Neural cell (in vitro differentiated cells): ENCODE measurements at regions not wholly inside any gene's neighbourhood (a gene's known extent, or its start where the extent isn't known, plus 50 kb on each side); places are given as distances from the start of the nearest gene placed in this dataset.

Source experiments
- EP300 ChIP-seq: fragments of 450-650 bp; conservative IDR thresholded peaks from 2 replicates; pipeline ENCODE4 v1.6.1; 2014; ENCODE audit warnings: antibody characterized with exemption, mild to moderate bottlenecking, moderate library complexity; ENCODE audit not compliant: poor library complexity, severe bottlenecking
- EZH2 ChIP-seq: fragments of 200-600, 300-800 bp; shearing (Covaris generic), sonication (generic); IDR thresholded peaks from 2 replicates; pipeline ENCODE4 v1.6.1; 2014; ENCODE audit warnings: antibody characterized with exemption, low read length, borderline replicate concordance, mild to moderate bottlenecking; ENCODE audit not compliant: insufficient read depth, poor library complexity, severe bottlenecking
- MXI1 ChIP-seq: fragments of 450-650 bp; conservative IDR thresholded peaks from 2 replicates; pipeline ENCODE4 v1.6.1; 2014; ENCODE audit warnings: antibody characterized with exemption, mild to moderate bottlenecking; ENCODE audit not compliant: poor library complexity, severe bottlenecking
- POLR2AphosphoS5 ChIP-seq: IDR thresholded peaks from 2 replicates; pipeline ENCODE4 v1.6.1; 2012
- RAD21 ChIP-seq: fragments of 450-650 bp; conservative IDR thresholded peaks from 2 replicates; pipeline ENCODE4 v1.6.1; 2014; ENCODE audit warnings: antibody characterized with exemption, mild to moderate bottlenecking, moderate library complexity
- SMC3 ChIP-seq: fragments of 450-650 bp; conservative IDR thresholded peaks from 2 replicates; pipeline ENCODE4 v1.6.1; 2014; ENCODE audit warnings: antibody characterized with exemption, mild to moderate bottlenecking, moderate library complexity; ENCODE audit not compliant: poor library complexity
- TAF1 ChIP-seq: IDR thresholded peaks from 2 replicates; pipeline ENCODE4 v1.6.1; 2012; ENCODE audit warnings: low read depth
- TF ChIP-seq, protein P1 (sequence below): fragments of 450-650 bp; IDR thresholded peaks from 2 replicates; pipeline ENCODE4 v1.5.1; 2014; ENCODE audit warnings: antibody characterized with exemption, mild to moderate bottlenecking, moderate library complexity; ENCODE audit not compliant: poor library complexity, severe bottlenecking
- TF ChIP-seq, protein P2 (sequence below): IDR thresholded peaks from 2 replicates; pipeline ENCODE4 v1.6.1; 2012; ENCODE audit warnings: borderline replicate concordance

GRCh38 chr18:76727589-76727988 is 94.8 kb upstream of the ZNF236 start:
- TF ChIP-seq, protein P1, sequence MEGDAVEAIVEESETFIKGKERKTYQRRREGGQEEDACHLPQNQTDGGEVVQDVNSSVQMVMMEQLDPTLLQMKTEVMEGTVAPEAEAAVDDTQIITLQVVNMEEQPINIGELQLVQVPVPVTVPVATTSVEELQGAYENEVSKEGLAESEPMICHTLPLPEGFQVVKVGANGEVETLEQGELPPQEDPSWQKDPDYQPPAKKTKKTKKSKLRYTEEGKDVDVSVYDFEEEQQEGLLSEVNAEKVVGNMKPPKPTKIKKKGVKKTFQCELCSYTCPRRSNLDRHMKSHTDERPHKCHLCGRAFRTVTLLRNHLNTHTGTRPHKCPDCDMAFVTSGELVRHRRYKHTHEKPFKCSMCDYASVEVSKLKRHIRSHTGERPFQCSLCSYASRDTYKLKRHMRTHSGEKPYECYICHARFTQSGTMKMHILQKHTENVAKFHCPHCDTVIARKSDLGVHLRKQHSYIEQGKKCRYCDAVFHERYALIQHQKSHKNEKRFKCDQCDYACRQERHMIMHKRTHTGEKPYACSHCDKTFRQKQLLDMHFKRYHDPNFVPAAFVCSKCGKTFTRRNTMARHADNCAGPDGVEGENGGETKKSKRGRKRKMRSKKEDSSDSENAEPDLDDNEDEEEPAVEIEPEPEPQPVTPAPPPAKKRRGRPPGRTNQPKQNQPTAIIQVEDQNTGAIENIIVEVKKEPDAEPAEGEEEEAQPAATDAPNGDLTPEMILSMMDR: no peak
- TF ChIP-seq RAD21: no peak
- TF ChIP-seq EZH2: no peak
- no peak for TF ChIP-seq MXI1
- no peak for TF ChIP-seq POLR2AphosphoS5
- TF ChIP-seq, protein P2, sequence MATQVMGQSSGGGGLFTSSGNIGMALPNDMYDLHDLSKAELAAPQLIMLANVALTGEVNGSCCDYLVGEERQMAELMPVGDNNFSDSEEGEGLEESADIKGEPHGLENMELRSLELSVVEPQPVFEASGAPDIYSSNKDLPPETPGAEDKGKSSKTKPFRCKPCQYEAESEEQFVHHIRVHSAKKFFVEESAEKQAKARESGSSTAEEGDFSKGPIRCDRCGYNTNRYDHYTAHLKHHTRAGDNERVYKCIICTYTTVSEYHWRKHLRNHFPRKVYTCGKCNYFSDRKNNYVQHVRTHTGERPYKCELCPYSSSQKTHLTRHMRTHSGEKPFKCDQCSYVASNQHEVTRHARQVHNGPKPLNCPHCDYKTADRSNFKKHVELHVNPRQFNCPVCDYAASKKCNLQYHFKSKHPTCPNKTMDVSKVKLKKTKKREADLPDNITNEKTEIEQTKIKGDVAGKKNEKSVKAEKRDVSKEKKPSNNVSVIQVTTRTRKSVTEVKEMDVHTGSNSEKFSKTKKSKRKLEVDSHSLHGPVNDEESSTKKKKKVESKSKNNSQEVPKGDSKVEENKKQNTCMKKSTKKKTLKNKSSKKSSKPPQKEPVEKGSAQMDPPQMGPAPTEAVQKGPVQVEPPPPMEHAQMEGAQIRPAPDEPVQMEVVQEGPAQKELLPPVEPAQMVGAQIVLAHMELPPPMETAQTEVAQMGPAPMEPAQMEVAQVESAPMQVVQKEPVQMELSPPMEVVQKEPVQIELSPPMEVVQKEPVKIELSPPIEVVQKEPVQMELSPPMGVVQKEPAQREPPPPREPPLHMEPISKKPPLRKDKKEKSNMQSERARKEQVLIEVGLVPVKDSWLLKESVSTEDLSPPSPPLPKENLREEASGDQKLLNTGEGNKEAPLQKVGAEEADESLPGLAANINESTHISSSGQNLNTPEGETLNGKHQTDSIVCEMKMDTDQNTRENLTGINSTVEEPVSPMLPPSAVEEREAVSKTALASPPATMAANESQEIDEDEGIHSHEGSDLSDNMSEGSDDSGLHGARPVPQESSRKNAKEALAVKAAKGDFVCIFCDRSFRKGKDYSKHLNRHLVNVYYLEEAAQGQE: no peak
- TF ChIP-seq TAF1: no peak
- TF ChIP-seq EP300: no peak
- no peak for TF ChIP-seq SMC3
